PC-9 (cell line): ENCODE measurements at regions not wholly inside any gene's neighbourhood (a gene's known extent, or its start where the extent isn't known, plus 50 kb on each side); places are given as distances from the start of the nearest gene placed in this dataset.

Experiments
- EZH2 ChIP-seq: fragments of 200-600 bp; sonication (generic); IDR thresholded peaks from 2 replicates; pipeline ENCODE4 v1.8.0; 2017; ENCODE audit warnings: antibody characterized with exemption, low read depth
- TF ChIP-seq, protein P1 (sequence below): fragments of 200-600 bp; sonication (generic); conservative IDR thresholded peaks from 2 replicates; pipeline ENCODE4 v1.6.1; 2017; ENCODE audit warnings: mixed run types, antibody characterized with exemption, mild to moderate bottlenecking, moderate library complexity

DNA sequence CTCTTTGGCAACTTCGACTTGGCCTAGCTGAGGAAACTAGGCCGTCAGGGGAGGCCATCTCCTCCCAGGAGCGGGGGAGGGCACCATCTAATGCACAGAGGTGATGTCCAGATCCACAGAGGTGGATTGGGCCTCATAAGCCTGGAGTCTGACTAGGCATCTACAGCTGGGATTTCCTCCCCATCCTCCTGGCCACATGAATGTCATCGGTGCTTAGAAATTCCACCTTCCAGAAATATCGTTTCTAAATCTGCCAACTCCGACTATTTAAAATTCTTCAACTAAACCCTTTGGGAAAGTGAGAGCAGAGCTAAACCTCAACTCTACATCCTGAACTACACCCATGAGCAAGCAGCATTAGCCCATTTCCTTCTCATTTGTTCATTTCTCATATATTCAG, 118.7 kb downstream of the WNT5A start:
- TF ChIP-seq, protein P1, sequence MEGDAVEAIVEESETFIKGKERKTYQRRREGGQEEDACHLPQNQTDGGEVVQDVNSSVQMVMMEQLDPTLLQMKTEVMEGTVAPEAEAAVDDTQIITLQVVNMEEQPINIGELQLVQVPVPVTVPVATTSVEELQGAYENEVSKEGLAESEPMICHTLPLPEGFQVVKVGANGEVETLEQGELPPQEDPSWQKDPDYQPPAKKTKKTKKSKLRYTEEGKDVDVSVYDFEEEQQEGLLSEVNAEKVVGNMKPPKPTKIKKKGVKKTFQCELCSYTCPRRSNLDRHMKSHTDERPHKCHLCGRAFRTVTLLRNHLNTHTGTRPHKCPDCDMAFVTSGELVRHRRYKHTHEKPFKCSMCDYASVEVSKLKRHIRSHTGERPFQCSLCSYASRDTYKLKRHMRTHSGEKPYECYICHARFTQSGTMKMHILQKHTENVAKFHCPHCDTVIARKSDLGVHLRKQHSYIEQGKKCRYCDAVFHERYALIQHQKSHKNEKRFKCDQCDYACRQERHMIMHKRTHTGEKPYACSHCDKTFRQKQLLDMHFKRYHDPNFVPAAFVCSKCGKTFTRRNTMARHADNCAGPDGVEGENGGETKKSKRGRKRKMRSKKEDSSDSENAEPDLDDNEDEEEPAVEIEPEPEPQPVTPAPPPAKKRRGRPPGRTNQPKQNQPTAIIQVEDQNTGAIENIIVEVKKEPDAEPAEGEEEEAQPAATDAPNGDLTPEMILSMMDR: no peak
- no peak for TF ChIP-seq EZH2
